Activated T-cell treated with anti-CD3 and anti-CD28 coated beads, Interleukin-2, amount 50 U/mL, for 4 hours (primary cell): ENCODE measurements at regions not wholly inside any gene's neighbourhood (a gene's known extent, or its start where the extent isn't known, plus 50 kb on each side); places are given as distances from the start of the nearest gene placed in this dataset.

Experiments
- ATAC-seq, 2 donors: fragments of 200-7000 bp; cut with Tn5 transposase; one replicate each; pipeline ENCODE4 v1.10.0; 2021
- DNase-seq: peaks from one replicate; pipeline ENCODE4 v3.0.0-alpha.2; 2020
- H3K27me3 Mint-ChIP-seq: one replicate; pipeline ENCODE4 v1.8.0; 2021; ENCODE audit warnings: low read depth, mixed read lengths
- H3K36me3 Mint-ChIP-seq: one replicate; pipeline ENCODE4 v1.8.0; 2022; ENCODE audit warnings: mixed read lengths; ENCODE audit not compliant: insufficient read depth
- H3K4me1 Mint-ChIP-seq: one replicate; pipeline ENCODE4 v1.8.0; 2021; ENCODE audit warnings: low read depth, mixed read lengths
- H3K4me3 Mint-ChIP-seq: one replicate; pipeline ENCODE4 v1.8.0; 2021; ENCODE audit warnings: mild to moderate bottlenecking, moderate library complexity, mixed read lengths
- H3K9me3 Mint-ChIP-seq: one replicate; pipeline ENCODE4 v1.8.0; 2021; ENCODE audit warnings: mixed read lengths

- Mint-ChIP-seq H3K4me3 (no peak overlapping the region), H3K36me3 (no peaks in the 10 kb centered on the region), H3K9me3 (no peaks in the 10 kb centered on the region), H3K27me3 (peaks cover 3% of the 10 kb centered on the region), H3K4me1 (no peaks in the 10 kb centered on the region)
- no peak for ATAC-seq
- no peak for DNase-seq
Measured at GRCh38 chr12:13289653-13290289, 93.2 kb downstream of the EMP1 start.

- no peak for DNase-seq
- Mint-ChIP-seq H3K9me3 (no peaks in the 10 kb centered on the region), H3K4me3 (no peak overlapping the region), H3K36me3 (no peaks in the 10 kb centered on the region), H3K4me1 (no peaks in the 10 kb centered on the region), H3K27me3 (peaks cover 3% of the 10 kb centered on the region)
- ATAC-seq: no peak
Measured at GRCh38 chr12:13288937-13289652, 92.6 kb downstream of the EMP1 start.

GRCh38 chr12:13288501-13288900, 92.0 kb downstream of the EMP1 start:
- Mint-ChIP-seq H3K4me1 (no peaks in the 10 kb centered on the region), H3K27me3 (peaks cover 3% of the 10 kb centered on the region), H3K36me3 (no peaks in the 10 kb centered on the region), H3K4me3 (no peak overlapping the region), H3K9me3 (no peaks in the 10 kb centered on the region)
- no peak for DNase-seq
- ATAC-seq: no peak

- H3K27me3 Mint-ChIP-seq: peaks cover 4% of the 10 kb centered on the region
- no peak overlapping the region for H3K4me3 Mint-ChIP-seq
- no peaks in the 10 kb centered on the region for H3K9me3 Mint-ChIP-seq
- ATAC-seq (no peak), DNase-seq (no peak)
- no peaks in the 10 kb centered on the region for H3K4me1 Mint-ChIP-seq
- H3K36me3 Mint-ChIP-seq: no peaks in the 10 kb centered on the region
Measured at GRCh38 chr12:13283867-13284266, 87.3 kb downstream of the EMP1 start.

- ATAC-seq: no peak
- H3K27me3 Mint-ChIP-seq: peaks cover 9% of the 10 kb centered on the region
- no peaks in the 10 kb centered on the region for H3K9me3 Mint-ChIP-seq
- no peaks in the 10 kb centered on the region for H3K36me3 Mint-ChIP-seq
- peaks cover 3% of the 10 kb centered on the region for H3K4me1 Mint-ChIP-seq
- H3K4me3 Mint-ChIP-seq: no peak overlapping the region
- DNase-seq: no peak
Measured at GRCh38 chr12:13282861-13283260, 86.3 kb downstream of the EMP1 start.

- DNase-seq (peak; percentile 55), ATAC-seq (peak; percentile 90 to 95)
- Mint-ChIP-seq H3K4me1 (peaks cover 3% of the 10 kb centered on the region), H3K4me3 (no peak overlapping the region), H3K9me3 (no peaks in the 10 kb centered on the region), H3K27me3 (peaks cover 38% of the 10 kb centered on the region), H3K36me3 (no peaks in the 10 kb centered on the region)
Measured at GRCh38 chr12:13278249-13278787, 81.8 kb downstream of the EMP1 start.

- H3K36me3 Mint-ChIP-seq: no peaks in the 10 kb centered on the region
- peaks cover 43% of the 10 kb centered on the region for H3K27me3 Mint-ChIP-seq
- peaks cover 3% of the 10 kb centered on the region for H3K4me1 Mint-ChIP-seq
- no peak overlapping the region for H3K4me3 Mint-ChIP-seq
- no peak for DNase-seq
- no peak for ATAC-seq
- H3K9me3 Mint-ChIP-seq: no peaks in the 10 kb centered on the region
Measured at GRCh38 chr12:13277293-13277692, 80.8 kb downstream of the EMP1 start.

- ATAC-seq (no peak), DNase-seq (no peak)
- Mint-ChIP-seq H3K36me3 (no peaks in the 10 kb centered on the region), H3K4me1 (peaks cover 3% of the 10 kb centered on the region), H3K27me3 (peaks cover 46% of the 10 kb centered on the region), H3K9me3 (no peaks in the 10 kb centered on the region), H3K4me3 (no peak overlapping the region)
Measured at GRCh38 chr12:13275241-13276085, 78.9 kb downstream of the EMP1 start.

- DNase-seq (no peak), ATAC-seq (no peak)
- H3K36me3 Mint-ChIP-seq: no peaks in the 10 kb centered on the region
- H3K4me1 Mint-ChIP-seq: peaks cover 3% of the 10 kb centered on the region
- peaks cover 45% of the 10 kb centered on the region for H3K27me3 Mint-ChIP-seq
- no peaks in the 10 kb centered on the region for H3K9me3 Mint-ChIP-seq
- H3K4me3 Mint-ChIP-seq: no peak overlapping the region
Measured at GRCh38 chr12:13273850-13274249, 77.3 kb downstream of the EMP1 start.

- peaks cover 1% of the 10 kb centered on the region for H3K4me1 Mint-ChIP-seq
- no peaks in the 10 kb centered on the region for H3K9me3 Mint-ChIP-seq
- ATAC-seq (no peak), DNase-seq (no peak)
- H3K4me3 Mint-ChIP-seq: no peak overlapping the region
- H3K36me3 Mint-ChIP-seq: no peaks in the 10 kb centered on the region
- peaks cover 41% of the 10 kb centered on the region for H3K27me3 Mint-ChIP-seq
Measured at GRCh38 chr12:13273097-13273496, 76.6 kb downstream of the EMP1 start.

GRCh38 chr12:13270817-13271216, 74.3 kb downstream of the EMP1 start:
- no peaks in the 10 kb centered on the region for H3K9me3 Mint-ChIP-seq
- no peak overlapping the region for H3K4me3 Mint-ChIP-seq
- no peaks in the 10 kb centered on the region for H3K36me3 Mint-ChIP-seq
- ATAC-seq (no peak), DNase-seq (no peak)
- H3K27me3 Mint-ChIP-seq: peaks cover 22% of the 10 kb centered on the region
- H3K4me1 Mint-ChIP-seq: no peaks in the 10 kb centered on the region
